ENCODE measurements at regions not wholly inside any gene's neighbourhood (a gene's known extent, or its start where the extent isn't known, plus 50 kb on each side); places are given as distances from the start of the nearest gene placed in this dataset.

- Histone ChIP-seq H3K27ac (ENCODE audit: low read length) (no peak overlapping the region), H3K27me3 (ENCODE audit: low read length) (no peaks in the 10 kb centered on the region), H3K4me3 (ENCODE audit: low read length) (no peak overlapping the region), H4K20me1 (ENCODE audit: low read length) (no peaks in the 10 kb centered on the region), H2AFZ (ENCODE audit: low read length) (no peak overlapping the region), H3K9ac (ENCODE audit: low read length) (no peak overlapping the region), H3K4me1 (ENCODE audit: insufficient read depth, low read length) (no peaks in the 10 kb centered on the region), H3F3A (ENCODE audit: low read length, unreplicated experiment) (no peaks in the 10 kb centered on the region), H3K36me3 (ENCODE audit: low read depth, low read length) (no peaks in the 10 kb centered on the region), H3K79me2 (ENCODE audit: low read length) (no peaks in the 10 kb centered on the region), H3K9me3 (ENCODE audit: low read length) (no peaks in the 10 kb centered on the region), H3K9me2 (replicated peaks; ENCODE audit: low read length) (no peaks in the 10 kb centered on the region), H3K4me2 (ENCODE audit: low read length) (no peak overlapping the region)
- intact Hi-C loops (cut with micrococcal nuclease), result no loop called here
- ChIA-PET POLR2A (ENCODE audit: unreplicated experiment) (no interaction called here), CTCF (no interaction called here)
- BruUV-seq (replicated peaks), result no TSS peak
- ATAC-seq (no peak), DNase-seq (no peak)
- TF ChIP-seq, protein P1, sequence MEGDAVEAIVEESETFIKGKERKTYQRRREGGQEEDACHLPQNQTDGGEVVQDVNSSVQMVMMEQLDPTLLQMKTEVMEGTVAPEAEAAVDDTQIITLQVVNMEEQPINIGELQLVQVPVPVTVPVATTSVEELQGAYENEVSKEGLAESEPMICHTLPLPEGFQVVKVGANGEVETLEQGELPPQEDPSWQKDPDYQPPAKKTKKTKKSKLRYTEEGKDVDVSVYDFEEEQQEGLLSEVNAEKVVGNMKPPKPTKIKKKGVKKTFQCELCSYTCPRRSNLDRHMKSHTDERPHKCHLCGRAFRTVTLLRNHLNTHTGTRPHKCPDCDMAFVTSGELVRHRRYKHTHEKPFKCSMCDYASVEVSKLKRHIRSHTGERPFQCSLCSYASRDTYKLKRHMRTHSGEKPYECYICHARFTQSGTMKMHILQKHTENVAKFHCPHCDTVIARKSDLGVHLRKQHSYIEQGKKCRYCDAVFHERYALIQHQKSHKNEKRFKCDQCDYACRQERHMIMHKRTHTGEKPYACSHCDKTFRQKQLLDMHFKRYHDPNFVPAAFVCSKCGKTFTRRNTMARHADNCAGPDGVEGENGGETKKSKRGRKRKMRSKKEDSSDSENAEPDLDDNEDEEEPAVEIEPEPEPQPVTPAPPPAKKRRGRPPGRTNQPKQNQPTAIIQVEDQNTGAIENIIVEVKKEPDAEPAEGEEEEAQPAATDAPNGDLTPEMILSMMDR (conservative IDR thresholded peaks at IDR 0.05; ENCODE audit: low read depth, low read length), result no peak
- TF ChIP-seq EZH2phosphoT487 (IDR thresholded peaks at IDR 0.05; ENCODE audit: borderline replicate concordance, low read length) (no peak), EZH2 (IDR thresholded peaks at IDR 0.05; ENCODE audit: low read length, unreplicated experiment) (no peak)
Observed at GRCh38 chr4:100681289-100681688, 163.5 kb upstream of the EMCN start.

DNA sequence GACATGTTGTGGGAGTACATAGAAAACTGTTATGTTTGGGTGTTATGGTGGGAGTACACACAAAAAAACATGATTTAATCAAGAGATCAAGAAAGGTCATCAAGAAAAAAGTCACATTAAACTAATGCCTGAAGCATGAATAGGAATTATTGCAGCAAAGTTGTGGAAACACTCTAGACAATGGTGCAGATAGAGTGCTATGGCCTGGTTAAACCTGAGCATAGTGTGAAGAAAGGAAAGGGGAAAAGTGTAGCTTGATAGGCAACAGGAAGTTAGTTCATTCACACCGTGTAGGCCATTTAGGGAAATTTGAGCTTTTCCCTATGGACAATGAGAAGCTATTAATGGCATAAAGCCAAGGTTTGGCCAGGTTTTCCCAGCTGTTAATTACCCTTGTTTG is 162.1 kb upstream of the EMCN start:
- no peaks in the 10 kb centered on the region for H4K20me1 ChIP-seq (ENCODE audit: low read length)
- DNase-seq (no peak), ATAC-seq (no peak)
- no peaks in the 10 kb centered on the region for H3K9me2 ChIP-seq (replicated peaks; ENCODE audit: low read length)
- no peak overlapping the region for H3K4me3 ChIP-seq (ENCODE audit: low read length)
- intact Hi-C loops (cut with micrococcal nuclease), result no loop called here
- H3K4me1 ChIP-seq (ENCODE audit: insufficient read depth, low read length), result no peaks in the 10 kb centered on the region
- H3K9me3 ChIP-seq (ENCODE audit: low read length), result no peaks in the 10 kb centered on the region
- H3K27me3 ChIP-seq (ENCODE audit: low read length), result no peaks in the 10 kb centered on the region
- H3K9ac ChIP-seq (ENCODE audit: low read length), result no peak overlapping the region
- TF ChIP-seq EZH2phosphoT487 (IDR thresholded peaks at IDR 0.05; ENCODE audit: borderline replicate concordance, low read length) (no peak), EZH2 (IDR thresholded peaks at IDR 0.05; ENCODE audit: low read length, unreplicated experiment) (no peak)
- TF ChIP-seq, protein P1 (conservative IDR thresholded peaks at IDR 0.05; ENCODE audit: low read depth, low read length), result no peak
- H3K4me2 ChIP-seq (ENCODE audit: low read length), result no peak overlapping the region
- no peak overlapping the region for H3K27ac ChIP-seq (ENCODE audit: low read length)
- CTCF ChIA-PET, result no interaction called here
- no peak overlapping the region for H2AFZ ChIP-seq (ENCODE audit: low read length)
- BruUV-seq (replicated peaks), result no TSS peak
- no peaks in the 10 kb centered on the region for H3F3A ChIP-seq (ENCODE audit: low read length, unreplicated experiment)
- no peaks in the 10 kb centered on the region for H3K79me2 ChIP-seq (ENCODE audit: low read length)
- POLR2A ChIA-PET (ENCODE audit: unreplicated experiment), result no interaction called here
- H3K36me3 ChIP-seq (ENCODE audit: low read depth, low read length), result no peaks in the 10 kb centered on the region

DNA sequence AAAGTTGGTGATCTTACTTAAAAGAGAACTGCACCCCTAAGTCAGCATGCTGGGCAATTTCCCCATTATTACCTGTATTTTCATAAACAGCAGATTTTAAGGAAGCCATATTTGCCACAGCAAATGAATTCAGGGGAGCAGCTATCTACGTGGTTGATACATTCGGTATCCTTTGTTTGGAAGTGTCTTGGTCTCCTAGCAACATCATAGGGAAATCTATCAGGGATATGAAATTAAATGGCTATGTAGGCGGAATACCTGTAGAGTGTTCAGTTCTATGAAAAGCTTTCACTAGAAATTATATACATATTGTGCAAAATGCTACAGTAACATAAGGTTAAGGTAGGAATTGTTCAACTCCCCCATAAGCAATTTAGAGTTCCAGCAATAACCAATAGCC is 157.2 kb upstream of the EMCN start:
- Histone ChIP-seq H3K9me2 (replicated peaks; ENCODE audit: low read length) (no peaks in the 10 kb centered on the region), H3K9me3 (ENCODE audit: low read length) (no peaks in the 10 kb centered on the region), H3K27ac (ENCODE audit: low read length) (no peak overlapping the region), H3K79me2 (ENCODE audit: low read length) (no peaks in the 10 kb centered on the region), H3K27me3 (ENCODE audit: low read length) (no peaks in the 10 kb centered on the region), H3K4me1 (ENCODE audit: insufficient read depth, low read length) (no peaks in the 10 kb centered on the region), H3K36me3 (ENCODE audit: low read depth, low read length) (no peaks in the 10 kb centered on the region), H3K9ac (ENCODE audit: low read length) (no peak overlapping the region), H3F3A (ENCODE audit: low read length, unreplicated experiment) (no peaks in the 10 kb centered on the region), H3K4me2 (ENCODE audit: low read length) (no peak overlapping the region), H2AFZ (ENCODE audit: low read length) (no peak overlapping the region), H3K4me3 (ENCODE audit: low read length) (no peak overlapping the region), H4K20me1 (ENCODE audit: low read length) (no peaks in the 10 kb centered on the region)
- DNase-seq (no peak), ATAC-seq (no peak)
- intact Hi-C loops (cut with micrococcal nuclease), result no loop called here
- BruUV-seq (replicated peaks), result no TSS peak
- ChIA-PET CTCF (no interaction called here), POLR2A (ENCODE audit: unreplicated experiment) (no interaction called here)
- no peak for TF ChIP-seq EZH2phosphoT487 (IDR thresholded peaks at IDR 0.05; ENCODE audit: borderline replicate concordance, low read length)
- TF ChIP-seq EZH2 (IDR thresholded peaks at IDR 0.05; ENCODE audit: low read length, unreplicated experiment), result no peak
- TF ChIP-seq, protein P1 (conservative IDR thresholded peaks at IDR 0.05; ENCODE audit: low read depth, low read length), result no peak
